ENCODE measurements at regions not wholly inside any gene's neighbourhood (a gene's known extent, or its start where the extent isn't known, plus 50 kb on each side); places are given as distances from the start of the nearest gene placed in this dataset.
"Not testable (repeated sequence)": the region's sequence is repeated elsewhere in the genome, so short reads cannot be mapped to it uniquely, and the experiment has no call there.

DNA sequence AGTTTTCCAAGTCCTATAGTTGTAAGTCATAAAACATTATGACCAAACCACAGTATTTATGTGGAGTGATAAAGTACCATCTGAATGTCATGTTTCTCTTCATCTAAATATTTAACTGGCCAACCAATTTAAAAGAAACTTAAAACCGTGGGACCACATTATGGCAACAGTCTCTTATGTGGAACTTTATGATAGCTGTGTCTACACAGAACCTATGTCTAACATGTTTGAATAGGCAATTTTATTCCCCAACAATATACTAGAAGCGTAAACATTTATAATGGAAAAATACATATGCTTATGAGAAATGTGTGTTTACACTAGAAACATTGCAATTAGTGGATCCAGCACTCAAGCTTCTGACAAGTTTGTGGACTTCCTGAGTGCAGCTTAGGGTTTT, 680.7 kb downstream of the REEP3 start:
- no peak for DNase-seq
- H2AFZ ChIP-seq (ENCODE audit: low read length): no peak overlapping the region
- no peaks in the 10 kb centered on the region for H3K9me3 ChIP-seq (replicated peaks; ENCODE audit: insufficient read depth, low read length)
- no peaks in the 10 kb centered on the region for H3F3A ChIP-seq (ENCODE audit: insufficient read depth, low read length)
- H3K4me1 ChIP-seq (ENCODE audit: low read length): no peaks in the 10 kb centered on the region
- H3K4me2 ChIP-seq (ENCODE audit: low read depth, low read length): no peak overlapping the region
- H3K27ac ChIP-seq (ENCODE audit: low read length): no peak overlapping the region
- no peaks in the 10 kb centered on the region for H4K20me1 ChIP-seq (ENCODE audit: insufficient read depth, low read length)
- H3K9ac ChIP-seq (ENCODE audit: low read length): no peak overlapping the region
- no peaks in the 10 kb centered on the region for H3K9me2 ChIP-seq (replicated peaks; ENCODE audit: insufficient read depth, low read length)
- no peaks in the 10 kb centered on the region for H3K79me2 ChIP-seq (ENCODE audit: low read length)
- no peaks in the 10 kb centered on the region for H3K36me3 ChIP-seq (replicated peaks; ENCODE audit: insufficient read depth, low read length)
- TF ChIP-seq EZH2 (optimal IDR thresholded peaks at IDR 0.05; ENCODE audit: low read depth, low read length) (no peak), EZH2phosphoT487 (IDR thresholded peaks at IDR 0.05; ENCODE audit: low read length) (no peak)
- TF ChIP-seq, protein P1, sequence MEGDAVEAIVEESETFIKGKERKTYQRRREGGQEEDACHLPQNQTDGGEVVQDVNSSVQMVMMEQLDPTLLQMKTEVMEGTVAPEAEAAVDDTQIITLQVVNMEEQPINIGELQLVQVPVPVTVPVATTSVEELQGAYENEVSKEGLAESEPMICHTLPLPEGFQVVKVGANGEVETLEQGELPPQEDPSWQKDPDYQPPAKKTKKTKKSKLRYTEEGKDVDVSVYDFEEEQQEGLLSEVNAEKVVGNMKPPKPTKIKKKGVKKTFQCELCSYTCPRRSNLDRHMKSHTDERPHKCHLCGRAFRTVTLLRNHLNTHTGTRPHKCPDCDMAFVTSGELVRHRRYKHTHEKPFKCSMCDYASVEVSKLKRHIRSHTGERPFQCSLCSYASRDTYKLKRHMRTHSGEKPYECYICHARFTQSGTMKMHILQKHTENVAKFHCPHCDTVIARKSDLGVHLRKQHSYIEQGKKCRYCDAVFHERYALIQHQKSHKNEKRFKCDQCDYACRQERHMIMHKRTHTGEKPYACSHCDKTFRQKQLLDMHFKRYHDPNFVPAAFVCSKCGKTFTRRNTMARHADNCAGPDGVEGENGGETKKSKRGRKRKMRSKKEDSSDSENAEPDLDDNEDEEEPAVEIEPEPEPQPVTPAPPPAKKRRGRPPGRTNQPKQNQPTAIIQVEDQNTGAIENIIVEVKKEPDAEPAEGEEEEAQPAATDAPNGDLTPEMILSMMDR (IDR thresholded peaks at IDR 0.05; ENCODE audit: low read length): no peak
- no peak overlapping the region for H3K4me3 ChIP-seq (ENCODE audit: low read length)
- H3K27me3 ChIP-seq (replicated peaks; ENCODE audit: insufficient read depth, low read length): no peaks in the 10 kb centered on the region

DNA sequence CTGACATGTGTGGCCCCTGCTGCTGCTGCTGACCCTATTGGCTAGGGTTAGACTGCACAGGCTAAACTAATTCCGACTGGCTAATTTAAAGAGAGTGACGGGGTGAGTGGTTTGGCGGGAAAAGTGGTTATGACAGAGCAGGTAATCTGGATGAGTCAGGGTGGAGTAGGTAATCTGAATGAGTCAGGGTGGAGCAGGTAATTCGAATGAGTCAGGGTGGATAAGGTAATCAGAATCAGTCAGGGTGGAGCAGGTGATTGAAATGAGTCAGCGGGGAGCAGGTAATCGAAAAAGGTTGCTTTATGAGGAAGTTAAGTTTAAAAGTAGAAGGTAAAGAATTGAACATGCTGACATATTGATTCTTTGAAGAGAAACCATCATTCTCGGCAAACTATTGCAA, 683.3 kb downstream of the REEP3 start:
- not testable (repeated sequence) for H3F3A ChIP-seq (ENCODE audit: insufficient read depth, low read length); DNase-seq; H3K9ac ChIP-seq (ENCODE audit: low read length); H2AFZ ChIP-seq (ENCODE audit: low read length); H3K9me2 ChIP-seq (replicated peaks; ENCODE audit: insufficient read depth, low read length); H3K9me3 ChIP-seq (replicated peaks; ENCODE audit: insufficient read depth, low read length); H4K20me1 ChIP-seq (ENCODE audit: insufficient read depth, low read length); H3K79me2 ChIP-seq (ENCODE audit: low read length); H3K4me1 ChIP-seq (ENCODE audit: low read length); H3K4me3 ChIP-seq (ENCODE audit: low read length); H3K27ac ChIP-seq (ENCODE audit: low read length); H3K27me3 ChIP-seq (replicated peaks; ENCODE audit: insufficient read depth, low read length); H3K4me2 ChIP-seq (ENCODE audit: low read depth, low read length); H3K36me3 ChIP-seq (replicated peaks; ENCODE audit: insufficient read depth, low read length)

DNA sequence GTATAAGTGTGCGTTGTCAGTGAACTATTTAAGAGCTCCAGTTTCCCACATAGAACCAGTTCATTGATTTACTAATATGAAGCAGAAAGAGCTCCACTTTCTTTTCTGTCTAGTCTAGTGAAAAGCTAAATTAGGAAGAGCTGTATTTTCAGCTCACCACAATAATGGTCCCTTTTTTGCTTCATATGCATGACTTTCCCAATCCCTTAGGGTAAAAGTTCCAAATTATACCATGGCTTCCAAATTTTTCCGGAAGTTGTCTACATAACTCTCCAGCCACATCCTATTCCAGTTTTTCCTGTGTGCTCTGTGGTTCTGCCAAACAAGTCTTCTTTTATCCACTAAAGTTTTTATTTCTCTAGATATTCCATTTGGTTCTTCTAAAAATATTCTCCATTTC, 685.2 kb downstream of the REEP3 start:
- no peaks in the 10 kb centered on the region for H3F3A ChIP-seq (ENCODE audit: insufficient read depth, low read length)

DNA sequence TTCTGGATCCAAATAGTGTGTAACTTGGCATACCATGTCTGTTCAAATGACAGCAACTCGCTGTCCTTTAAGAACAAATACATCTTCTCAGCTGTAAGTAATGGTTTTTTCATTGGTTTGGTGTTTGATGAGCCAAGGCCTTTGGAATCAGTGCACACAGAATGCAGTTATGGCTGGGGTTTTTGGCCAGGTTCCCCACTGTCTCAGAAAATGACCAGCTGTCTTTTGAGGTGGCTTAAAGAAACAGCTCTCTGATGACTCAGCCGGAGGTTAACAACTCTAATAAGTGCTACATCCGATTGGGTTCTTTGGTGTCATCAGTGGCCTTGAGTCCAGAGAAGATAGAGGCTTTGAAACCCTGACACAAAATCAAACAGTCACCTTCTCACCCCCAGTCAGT, 688.4 kb downstream of the REEP3 start:
- H3K4me3 ChIP-seq (ENCODE audit: low read length): no peak overlapping the region
- no peaks in the 10 kb centered on the region for H3F3A ChIP-seq (ENCODE audit: insufficient read depth, low read length)
- H3K27ac ChIP-seq (ENCODE audit: low read length): no peak overlapping the region
- no peak overlapping the region for H3K4me2 ChIP-seq (ENCODE audit: low read depth, low read length)
- H3K79me2 ChIP-seq (ENCODE audit: low read length): no peaks in the 10 kb centered on the region
- no peak overlapping the region for H2AFZ ChIP-seq (ENCODE audit: low read length)
- no peaks in the 10 kb centered on the region for H3K4me1 ChIP-seq (ENCODE audit: low read length)
- H3K9me2 ChIP-seq (replicated peaks; ENCODE audit: insufficient read depth, low read length): no peaks in the 10 kb centered on the region
- TF ChIP-seq EZH2phosphoT487 (IDR thresholded peaks at IDR 0.05; ENCODE audit: low read length) (no peak), EZH2 (optimal IDR thresholded peaks at IDR 0.05; ENCODE audit: low read depth, low read length) (no peak)
- TF ChIP-seq, protein P1 (IDR thresholded peaks at IDR 0.05; ENCODE audit: low read length): no peak
- no peaks in the 10 kb centered on the region for H3K36me3 ChIP-seq (replicated peaks; ENCODE audit: insufficient read depth, low read length)
- H3K9me3 ChIP-seq (replicated peaks; ENCODE audit: insufficient read depth, low read length): no peaks in the 10 kb centered on the region
- no peak for DNase-seq
- no peak overlapping the region for H3K9ac ChIP-seq (ENCODE audit: low read length)
- no peaks in the 10 kb centered on the region for H4K20me1 ChIP-seq (ENCODE audit: insufficient read depth, low read length)
- H3K27me3 ChIP-seq (replicated peaks; ENCODE audit: insufficient read depth, low read length): no peaks in the 10 kb centered on the region

More for the DNA sequence above, 685.2 kb downstream of the REEP3 start:
- no peak overlapping the region for H2AFZ ChIP-seq (ENCODE audit: low read length)
- no peak for DNase-seq
- no peak overlapping the region for H3K4me3 ChIP-seq (ENCODE audit: low read length)
- no peaks in the 10 kb centered on the region for H3K9me2 ChIP-seq (replicated peaks; ENCODE audit: insufficient read depth, low read length)
- H3K36me3 ChIP-seq (replicated peaks; ENCODE audit: insufficient read depth, low read length): no peaks in the 10 kb centered on the region
- TF ChIP-seq, protein P1 (IDR thresholded peaks at IDR 0.05; ENCODE audit: low read length): no peak
- TF ChIP-seq EZH2 (optimal IDR thresholded peaks at IDR 0.05; ENCODE audit: low read depth, low read length) (no peak), EZH2phosphoT487 (IDR thresholded peaks at IDR 0.05; ENCODE audit: low read length) (no peak)
- H3K27me3 ChIP-seq (replicated peaks; ENCODE audit: insufficient read depth, low read length): no peaks in the 10 kb centered on the region
- no peak overlapping the region for H3K4me2 ChIP-seq (ENCODE audit: low read depth, low read length)
- H3K9ac ChIP-seq (ENCODE audit: low read length): no peak overlapping the region
- H3K79me2 ChIP-seq (ENCODE audit: low read length): no peaks in the 10 kb centered on the region
- no peaks in the 10 kb centered on the region for H4K20me1 ChIP-seq (ENCODE audit: insufficient read depth, low read length)
- no peaks in the 10 kb centered on the region for H3K4me1 ChIP-seq (ENCODE audit: low read length)
- H3K27ac ChIP-seq (ENCODE audit: low read length): no peak overlapping the region
- no peaks in the 10 kb centered on the region for H3K9me3 ChIP-seq (replicated peaks; ENCODE audit: insufficient read depth, low read length)

Measured in MM.1S (cell line).